ENCODE measurements at regions not wholly inside any gene's neighbourhood (a gene's known extent, or its start where the extent isn't known, plus 50 kb on each side); places are given as distances from the start of the nearest gene placed in this dataset.

- DNase-seq (ENCODE audit: low read depth), result no peak
Measured at GRCh38 chr6:155985660-155986138, 530.1 kb upstream of the NOX3 start.

- no peak for DNase-seq (ENCODE audit: low read depth)
Measured at GRCh38 chr6:155980768-155981079, 525.1 kb upstream of the NOX3 start.

DNA sequence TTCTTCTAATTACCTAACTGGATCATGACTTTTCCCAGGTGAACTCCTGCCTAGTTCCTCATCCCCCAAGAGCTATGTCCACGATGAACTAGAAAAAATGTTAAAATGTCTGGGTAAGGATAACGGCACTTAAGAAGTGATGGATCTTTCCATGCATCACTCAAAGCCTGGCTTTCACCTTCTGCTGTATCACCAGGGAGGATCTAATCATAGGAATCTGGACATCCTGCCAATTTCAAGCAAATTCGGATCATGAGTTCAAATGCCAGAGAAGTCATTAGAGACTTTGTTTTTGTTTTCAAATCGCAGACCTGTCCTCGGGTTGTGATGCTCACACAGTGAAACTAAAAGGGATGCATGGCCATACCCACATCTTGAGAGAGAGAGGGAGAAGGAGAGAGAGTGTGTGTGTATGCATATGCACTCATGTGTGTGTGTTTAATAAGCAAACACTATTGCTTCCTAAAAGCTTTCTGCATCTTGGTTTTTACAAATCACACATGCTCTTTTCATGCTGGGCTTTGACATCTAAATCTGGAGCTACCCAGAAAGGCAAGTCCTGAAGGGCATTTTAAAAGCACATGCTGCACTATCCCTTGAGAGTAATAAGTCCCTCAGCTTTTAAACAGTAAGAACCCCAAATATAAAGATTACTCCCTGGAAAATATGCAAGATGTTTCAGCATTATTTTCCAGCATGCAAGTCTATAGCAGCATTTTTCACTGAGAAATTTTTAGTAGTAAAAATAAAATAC is 524.6 kb upstream of the NOX3 start:
- DNase-seq (ENCODE audit: low read depth), result no peak

DNA sequence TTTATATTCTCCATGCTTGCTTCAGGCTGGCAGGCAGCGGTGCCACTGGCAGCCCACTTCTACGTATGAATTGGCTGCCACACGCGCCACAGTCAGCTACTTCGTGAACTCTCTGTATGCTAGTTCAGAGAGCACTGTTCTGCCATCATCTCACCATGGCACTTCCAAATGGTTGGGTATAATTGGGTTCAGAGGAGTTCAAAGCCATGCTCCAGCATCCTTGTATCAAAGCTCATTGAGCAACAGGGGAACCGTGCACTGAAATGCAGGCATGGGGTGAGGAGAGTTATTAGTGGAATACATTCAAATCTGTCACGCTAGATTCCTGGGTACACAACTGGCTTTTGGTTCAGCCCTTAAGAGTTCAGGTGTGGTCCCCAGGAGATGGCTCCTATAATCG is 519.9 kb upstream of the NOX3 start:
- DNase-seq (ENCODE audit: low read depth), result no peak

GRCh38 chr6:155974811-155975323 is 519.2 kb upstream of the NOX3 start:
- no peak for DNase-seq (ENCODE audit: low read depth)

- no peak for DNase-seq (ENCODE audit: low read depth)
Measured at GRCh38 chr6:155974359-155974758, 518.7 kb upstream of the NOX3 start.

GRCh38 chr6:155970876-155971708 is 515.5 kb upstream of the NOX3 start:
- no peak for DNase-seq (ENCODE audit: low read depth)

DNA sequence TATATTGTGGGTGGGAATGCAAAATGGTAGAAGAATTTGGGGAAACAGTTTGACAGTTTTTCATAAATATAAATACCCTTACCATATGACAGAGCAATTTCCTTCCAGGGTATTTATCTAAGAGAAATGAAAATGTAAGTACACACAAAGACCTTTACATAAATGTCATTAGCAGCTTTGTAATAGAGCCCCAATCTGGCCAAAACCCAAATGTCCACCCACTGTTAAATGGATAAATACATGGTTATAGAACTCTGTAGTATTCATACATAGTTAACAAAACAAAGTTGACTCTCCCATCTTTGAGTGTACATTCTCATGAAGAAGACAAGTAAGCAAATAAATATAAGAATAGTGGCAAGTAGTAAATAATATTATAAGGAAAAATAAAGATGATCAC is 514.8 kb upstream of the NOX3 start:
- no peak for DNase-seq (ENCODE audit: low read depth)

- DNase-seq (ENCODE audit: low read depth), result no peak
Measured at GRCh38 chr6:155968921-155969320, 513.3 kb upstream of the NOX3 start.

GRCh38 chr6:155967322-155967721 is 511.7 kb upstream of the NOX3 start:
- DNase-seq (ENCODE audit: low read depth), result no peak

- no peak for DNase-seq (ENCODE audit: low read depth)
Measured at GRCh38 chr6:155964544-155964943, 508.9 kb upstream of the NOX3 start.

DNA sequence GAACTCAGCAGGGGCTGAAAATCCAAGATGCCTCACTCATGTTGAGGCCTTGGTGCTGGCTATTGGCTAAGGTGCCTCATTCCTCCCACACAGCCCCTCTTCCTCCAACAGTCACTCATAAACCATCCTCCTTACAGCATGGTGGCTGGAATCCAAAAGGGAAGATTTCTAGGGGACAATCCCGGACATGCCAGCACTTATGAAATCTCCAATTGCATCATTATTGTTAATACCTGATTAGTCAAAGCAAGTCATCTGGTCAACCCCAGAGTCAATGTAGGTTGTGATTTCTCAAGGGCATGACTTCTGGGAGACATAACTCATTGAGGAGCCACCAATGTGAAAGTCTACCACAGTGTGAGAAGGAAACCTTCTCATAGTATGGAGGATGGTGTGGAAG is 506.6 kb upstream of the NOX3 start:
- DNase-seq (ENCODE audit: low read depth), result no peak

- no peak for DNase-seq (ENCODE audit: low read depth)
Measured at GRCh38 chr6:155959898-155960495, 504.4 kb upstream of the NOX3 start.

GRCh38 chr6:155958550-155958949 is 502.9 kb upstream of the NOX3 start:
- no peak for DNase-seq (ENCODE audit: low read depth)

- no peak for DNase-seq (ENCODE audit: low read depth)
Measured at GRCh38 chr6:155955038-155955437, 499.4 kb upstream of the NOX3 start.

- no peak for DNase-seq (ENCODE audit: low read depth)
Measured at GRCh38 chr6:155954149-155954548, 498.5 kb upstream of the NOX3 start.

DNA sequence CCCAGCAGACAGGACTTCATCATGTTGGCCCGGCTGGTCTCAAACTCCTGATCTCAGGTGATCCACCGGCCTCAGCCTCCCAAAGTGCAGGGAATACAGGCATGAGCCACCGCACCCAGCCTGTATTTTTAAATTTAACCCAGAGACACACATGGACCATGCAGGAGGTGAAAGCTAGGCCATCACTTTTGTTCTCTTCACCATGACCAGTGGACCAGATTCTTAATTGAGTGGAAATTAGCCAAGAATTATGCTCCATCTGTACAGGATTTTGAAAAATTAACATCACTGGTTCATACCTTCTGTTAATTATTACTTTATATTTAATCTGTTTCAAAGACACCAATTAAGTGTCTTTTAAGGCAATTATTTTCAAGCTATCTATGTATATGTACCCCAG is 493.6 kb upstream of the NOX3 start:
- DNase-seq (ENCODE audit: low read depth), result no peak

GRCh38 chr6:155946860-155947259 is 491.2 kb upstream of the NOX3 start:
- DNase-seq (ENCODE audit: low read depth), result no peak

- no peak for DNase-seq (ENCODE audit: low read depth)
Measured at GRCh38 chr6:155943635-155944034, 488.0 kb upstream of the NOX3 start.

DNA sequence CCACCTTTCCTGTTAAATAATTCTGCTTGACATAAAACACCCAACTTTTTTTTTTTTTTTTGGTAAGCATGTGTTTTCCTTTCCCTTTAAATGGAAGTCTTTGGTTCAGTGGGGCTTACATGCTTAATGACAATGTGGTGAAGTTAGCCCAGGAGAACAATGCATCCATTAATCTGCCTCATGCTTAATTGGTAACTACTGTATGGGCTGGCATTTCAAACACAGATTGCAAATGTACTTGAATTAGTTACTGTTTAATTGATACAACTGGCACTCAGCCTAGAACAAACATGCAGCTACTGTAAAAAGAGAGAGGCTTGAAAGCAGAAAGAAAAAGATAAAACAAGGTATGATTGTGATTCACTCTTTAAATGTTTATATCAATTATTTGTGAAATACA is 483.6 kb upstream of the NOX3 start:
- no peak for DNase-seq (ENCODE audit: low read depth)

- DNase-seq (ENCODE audit: low read depth), result no peak
Measured at GRCh38 chr6:155936551-155936950, 480.9 kb upstream of the NOX3 start.

- no peak for DNase-seq (ENCODE audit: low read depth)
Measured at GRCh38 chr6:155936127-155936526, 480.5 kb upstream of the NOX3 start.
